Neutrophil (primary cell): ENCODE measurements at regions not wholly inside any gene's neighbourhood (a gene's known extent, or its start where the extent isn't known, plus 50 kb on each side); places are given as distances from the start of the nearest gene placed in this dataset.

Experiments used
- H3K27ac ChIP-seq: fragments of 200-600 bp; sonication (generic); 2 replicates; pipeline ENCODE4 v1.5.1; 2016; ENCODE audit warnings: mild to moderate bottlenecking, moderate library complexity
- H3K27me3 ChIP-seq: fragments of 200-600 bp; sonication (generic); 2 replicates; pipeline ENCODE4 v1.6.0; 2016; ENCODE audit warnings: mild to moderate bottlenecking
- H3K36me3 ChIP-seq: fragments of 200-600 bp; sonication (generic); 2 replicates; pipeline ENCODE4 v1.5.1; 2017
- H3K4me1 ChIP-seq, 2 experiments: fragments of 200-600 bp in 1 of 2; sonication (generic) in 1 of 2; 1 replicate in 1 of 2; 2 replicates in 1 of 2; pipeline versions ENCODE4 v1.5.1 to v1.6.1; 2013 to 2016; ENCODE audit warnings: low read depth in 1 of 2, low read length in 1 of 2, mild to moderate bottlenecking in 1 of 2, moderate library complexity in 1 of 2; ENCODE audit not compliant: control insufficient read depth in 1 of 2, insufficient read depth in 1 of 2
- H3K4me3 ChIP-seq, 2 experiments: fragments of 200-600 bp in 1 of 2; sonication (generic) in 1 of 2; 1 replicate in 1 of 2; 2 replicates in 1 of 2; pipeline ENCODE4 v1.5.1; 2013 to 2016; ENCODE audit warnings: low read depth in 1 of 2, low read length in 1 of 2, mild to moderate bottlenecking in 1 of 2, moderate library complexity in 1 of 2
- H3K9me3 ChIP-seq: fragments of 200-600 bp; sonication (generic); 2 replicates; pipeline ENCODE4 v1.5.1; 2016
- CTCF ChIP-seq: fragments of 200-600 bp; sonication (generic); IDR thresholded peaks from 2 replicates; pipeline ENCODE4 v1.5.1; 2016; ENCODE audit warnings: antibody characterized with exemption

DNA sequence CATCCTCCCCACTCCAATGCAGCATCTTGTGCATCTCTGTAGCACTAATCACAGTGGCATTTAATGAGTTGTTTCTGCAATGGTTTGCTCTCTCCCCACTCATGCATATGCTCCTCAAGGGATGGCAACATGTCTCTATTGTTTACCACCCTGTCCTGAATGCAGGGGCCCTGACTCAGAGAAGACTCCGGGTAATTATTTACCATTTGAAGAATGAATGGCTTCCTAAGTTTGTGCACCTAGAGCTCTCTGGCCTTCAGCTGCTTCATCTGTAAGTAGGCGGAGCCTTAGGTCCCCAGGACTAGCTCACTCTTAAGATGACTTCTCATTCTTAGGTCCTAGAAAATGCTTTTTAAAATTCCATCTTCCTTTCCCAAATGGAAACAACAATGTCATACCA lies 63.7 kb upstream of the IGSF21 start:
- Histone ChIP-seq H3K9me3 (no peaks in the 10 kb centered on the region), H3K27me3 (peaks cover 4% of the 10 kb centered on the region), H3K4me3 (no peak overlapping the region), H3K27ac (no peak overlapping the region), H3K4me1 (no peaks in the 10 kb centered on the region), H3K36me3 (no peaks in the 10 kb centered on the region)
- TF ChIP-seq CTCF, result no peak

- H3K4me1 ChIP-seq, result no peaks in the 10 kb centered on the region
- H3K4me3 ChIP-seq, result no peak overlapping the region
- H3K36me3 ChIP-seq, result no peaks in the 10 kb centered on the region
- no peak for TF ChIP-seq CTCF
- H3K27ac ChIP-seq, result no peak overlapping the region
- H3K9me3 ChIP-seq, result no peaks in the 10 kb centered on the region
- H3K27me3 ChIP-seq, result peaks cover 4% of the 10 kb centered on the region
These were observed 62.4 kb upstream of the IGSF21 start for GRCh38 chr1:18045203-18045602.

DNA sequence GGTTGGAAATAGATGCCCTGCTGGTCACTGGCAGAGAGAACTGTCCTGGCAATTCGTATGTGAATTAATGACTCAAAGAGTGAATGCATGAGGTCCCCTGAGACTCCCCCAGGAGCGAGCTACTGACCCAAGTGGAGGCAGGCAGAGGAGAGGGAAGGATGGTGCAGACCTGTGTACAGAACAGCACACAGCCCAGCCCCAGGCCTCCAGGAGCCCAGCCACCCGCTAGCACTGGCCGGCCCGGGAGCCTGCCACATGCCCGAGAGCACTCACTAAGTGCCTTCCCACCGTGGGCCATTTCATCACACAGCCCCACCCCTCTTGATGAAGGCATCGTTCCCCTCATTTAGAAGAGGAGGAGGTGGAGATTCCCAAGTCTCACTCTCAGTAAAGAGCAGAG lies 62.0 kb upstream of the IGSF21 start:
- Histone ChIP-seq H3K4me3 (no peak overlapping the region), H3K9me3 (no peaks in the 10 kb centered on the region), H3K27ac (no peak overlapping the region), H3K36me3 (no peaks in the 10 kb centered on the region), H3K4me1 (no peaks in the 10 kb centered on the region), H3K27me3 (peaks cover 4% of the 10 kb centered on the region)
- no peak for TF ChIP-seq CTCF

- Histone ChIP-seq H3K27me3 (peaks cover 4% of the 10 kb centered on the region), H3K4me3 (no peak overlapping the region), H3K27ac (no peak overlapping the region), H3K36me3 (no peaks in the 10 kb centered on the region), H3K9me3 (no peaks in the 10 kb centered on the region), H3K4me1 (no peaks in the 10 kb centered on the region)
- no peak for TF ChIP-seq CTCF
These were observed 60.5 kb upstream of the IGSF21 start for GRCh38 chr1:18047122-18047521.

DNA sequence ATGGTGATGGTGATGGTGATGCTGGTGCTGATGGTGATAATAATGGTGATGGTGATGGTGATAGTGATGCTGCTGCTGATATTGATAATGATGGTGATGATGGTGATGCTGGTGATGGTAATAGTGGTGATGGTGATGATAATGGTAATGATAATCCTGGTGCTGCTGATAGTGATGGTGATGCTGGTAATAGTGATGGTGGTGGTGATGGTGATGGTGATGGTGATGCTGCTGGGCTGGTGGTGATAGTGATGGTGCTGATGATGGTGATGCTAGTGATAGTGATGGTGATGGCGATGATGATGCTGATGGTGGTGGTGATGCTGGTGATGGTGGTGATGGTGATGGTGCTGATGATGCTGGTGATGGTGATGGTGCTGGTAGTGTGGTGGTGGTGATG lies 58.4 kb upstream of the IGSF21 start:
- Histone ChIP-seq H3K9me3 (no peaks in the 10 kb centered on the region), H3K4me3 (no peak overlapping the region), H3K27me3 (peaks cover 4% of the 10 kb centered on the region), H3K27ac (no peak overlapping the region), H3K36me3 (no peaks in the 10 kb centered on the region), H3K4me1 (no peaks in the 10 kb centered on the region)
- no peak for TF ChIP-seq CTCF

DNA sequence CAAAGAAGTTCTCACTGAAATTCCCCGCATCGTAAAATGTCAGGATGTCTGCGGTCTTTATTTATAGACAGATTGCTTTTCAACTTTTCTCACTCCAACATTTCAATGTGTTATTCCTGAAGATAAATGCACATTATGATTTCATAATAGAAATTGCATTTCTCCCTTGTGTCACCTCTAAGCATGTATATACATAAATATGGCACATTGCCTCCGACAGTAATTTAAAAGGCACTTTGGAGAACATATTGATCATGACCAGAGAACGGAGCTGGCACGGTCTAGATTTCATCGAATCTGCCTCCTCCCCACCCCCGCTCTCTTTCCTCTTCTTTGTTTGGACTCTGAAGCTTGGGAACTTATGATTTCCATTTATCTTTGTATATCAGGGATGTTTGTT lies 54.9 kb upstream of the IGSF21 start:
- Histone ChIP-seq H3K27ac (no peak overlapping the region), H3K9me3 (no peaks in the 10 kb centered on the region), H3K36me3 (no peaks in the 10 kb centered on the region), H3K27me3 (no peaks in the 10 kb centered on the region), H3K4me1 (no peaks in the 10 kb centered on the region), H3K4me3 (no peak overlapping the region)
- no peak for TF ChIP-seq CTCF
